ENCODE measurements at regions not wholly inside any gene's neighbourhood (a gene's known extent, or its start where the extent isn't known, plus 50 kb on each side); places are given as distances from the start of the nearest gene placed in this dataset.

DNA sequence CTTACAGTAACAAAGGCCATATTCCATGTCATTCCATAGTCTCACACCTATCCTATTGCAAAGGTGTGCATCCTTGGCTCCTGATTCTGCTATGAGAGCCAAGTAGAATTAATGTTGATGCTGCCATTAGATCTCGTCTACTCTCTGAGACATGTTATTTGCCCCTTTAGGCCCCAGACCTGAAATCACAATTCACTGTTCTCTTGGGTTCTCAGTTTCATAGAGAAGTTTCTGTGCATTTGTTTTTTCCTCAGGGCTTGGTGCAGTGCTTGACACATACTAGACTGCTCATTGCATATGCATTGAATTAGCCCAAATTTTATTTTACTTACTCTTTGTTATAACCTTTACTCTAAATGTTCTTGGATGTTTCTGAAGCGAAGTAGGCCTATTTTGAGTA is 265.7 kb downstream of the JRKL start:
- no peak for DNase-seq (ENCODE audit: extremely low read depth, low read depth)
- TF ChIP-seq CTCF (IDR thresholded peaks at IDR 0.05; ENCODE audit: low read depth, low read length): no peak

GRCh38 chr11:96658436-96658835 is 268.6 kb downstream of the JRKL start:
- TF ChIP-seq CTCF (IDR thresholded peaks at IDR 0.05; ENCODE audit: low read depth, low read length): no peak
- no peak for DNase-seq (ENCODE audit: extremely low read depth, low read depth)

DNA sequence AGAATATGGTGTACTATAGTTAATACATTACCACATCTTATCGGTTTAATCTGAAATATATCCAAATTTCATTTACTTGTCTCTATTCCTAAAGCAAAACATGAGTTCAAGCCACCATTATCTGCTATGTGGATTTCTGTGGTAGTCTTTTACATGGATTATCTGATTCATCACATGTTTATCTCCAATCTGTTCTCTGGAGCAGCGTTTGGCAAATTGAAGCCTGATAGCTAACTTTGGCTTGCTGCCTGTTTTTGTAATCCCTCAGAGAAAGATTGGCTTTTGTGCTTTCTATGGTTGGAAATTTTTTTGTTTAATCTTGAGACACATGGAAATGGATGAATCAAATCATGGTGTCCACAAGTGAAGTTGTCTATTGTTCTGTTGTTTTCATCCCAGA is 274.3 kb downstream of the JRKL start:
- no peak for DNase-seq (ENCODE audit: extremely low read depth, low read depth)
- no peak for TF ChIP-seq CTCF (IDR thresholded peaks at IDR 0.05; ENCODE audit: low read depth, low read length)

- DNase-seq (ENCODE audit: extremely low read depth, low read depth): no peak
Observed at GRCh38 chr11:96680211-96681018, 290.6 kb downstream of the JRKL start.

GRCh38 chr11:96681019-96681716 is 291.4 kb downstream of the JRKL start:
- no peak for DNase-seq (ENCODE audit: extremely low read depth, low read depth)
- no peak for TF ChIP-seq CTCF (IDR thresholded peaks at IDR 0.05; ENCODE audit: low read depth, low read length)

More at GRCh38 chr11:96680211-96681018, 290.6 kb downstream of the JRKL start:
- no peak for TF ChIP-seq CTCF (IDR thresholded peaks at IDR 0.05; ENCODE audit: low read depth, low read length)

DNA sequence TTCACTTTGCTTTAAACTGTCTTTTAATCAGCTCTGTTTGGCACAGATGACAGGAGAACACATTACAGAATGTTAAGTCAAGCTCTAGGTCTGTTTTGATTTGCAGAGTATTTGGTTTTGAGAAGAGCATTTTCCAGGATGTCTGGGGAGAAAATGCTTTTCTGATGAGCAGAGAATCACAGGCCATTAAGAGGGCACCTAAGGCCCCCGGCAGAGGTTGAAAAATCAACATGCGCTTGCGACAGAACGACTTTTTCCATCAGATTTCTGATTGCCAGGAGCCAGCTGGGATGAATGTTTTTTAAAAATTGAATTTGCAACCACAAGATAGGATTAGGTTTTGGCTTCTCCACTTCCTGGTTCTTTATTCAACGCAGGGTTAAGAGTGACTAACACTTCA is 304.5 kb downstream of the JRKL start:
- DNase-seq (ENCODE audit: extremely low read depth, low read depth): no peak
- TF ChIP-seq CTCF (IDR thresholded peaks at IDR 0.05; ENCODE audit: low read depth, low read length): no peak

DNA sequence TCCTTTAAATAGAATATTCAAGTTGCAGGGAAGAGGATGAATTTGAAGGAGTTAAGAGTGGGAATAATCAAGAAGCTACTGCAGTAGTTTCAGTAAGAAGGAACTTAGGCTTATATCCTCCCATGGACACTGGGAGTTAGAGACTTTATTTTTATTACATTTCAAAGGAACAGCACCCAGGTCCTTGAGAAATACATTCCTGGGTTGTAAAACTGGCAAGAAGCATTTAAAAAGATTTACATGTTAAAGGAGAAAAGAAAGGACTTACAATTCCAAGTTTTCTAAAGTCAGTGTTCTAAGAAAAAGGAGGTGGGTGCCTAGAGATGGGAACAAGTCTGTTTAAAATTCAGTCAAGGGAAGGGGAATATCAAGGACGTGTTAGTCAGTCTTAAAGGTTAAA is 306.9 kb downstream of the JRKL start:
- no peak for DNase-seq (ENCODE audit: extremely low read depth, low read depth)
- TF ChIP-seq CTCF (IDR thresholded peaks at IDR 0.05; ENCODE audit: low read depth, low read length): no peak

Measured in AG09319 (cell line).